ENCODE measurements at regions not wholly inside any gene's neighbourhood (a gene's known extent, or its start where the extent isn't known, plus 50 kb on each side); places are given as distances from the start of the nearest gene placed in this dataset.

DNA sequence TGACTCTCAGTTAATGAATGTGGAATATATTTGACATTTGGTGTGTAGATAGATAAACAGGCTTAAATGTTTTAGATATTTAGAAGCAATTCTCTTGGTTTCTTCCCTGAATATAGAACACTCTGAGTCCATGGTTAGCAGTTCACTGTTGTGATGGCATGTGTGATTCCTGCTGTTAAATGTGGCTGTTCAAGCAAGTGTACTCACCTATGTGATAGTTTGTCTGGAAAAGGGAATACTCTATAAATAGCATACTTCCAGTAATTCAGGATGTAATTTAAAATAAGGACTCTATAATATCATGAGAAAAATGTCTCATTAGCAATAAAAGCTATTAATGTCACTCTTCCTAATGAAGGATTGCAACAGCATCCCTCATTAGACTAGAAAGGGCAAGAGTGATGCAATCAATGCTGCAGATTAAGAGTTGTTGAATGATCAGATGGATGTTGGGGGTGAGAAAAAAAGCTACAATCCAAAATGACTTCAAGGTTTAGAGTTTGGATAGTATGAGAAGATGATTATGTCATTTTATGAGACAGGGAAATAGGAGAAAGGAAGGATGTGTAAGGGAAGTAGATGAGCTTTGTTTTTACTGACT, 201.8 kb upstream of the WDFY3 start:
- Histone ChIP-seq H3K27me3 (ENCODE audit: control insufficient read depth in 2 of 2, insufficient read depth in 2 of 2, low read length in 2 of 2) (no peaks in the 10 kb centered on the region), H4K20me1 (replicated peaks; ENCODE audit: control insufficient read depth, extremely low read depth, insufficient read depth, low read length) (no peaks in the 10 kb centered on the region), H3K4me1 (ENCODE audit: control insufficient read depth, extremely low read depth, insufficient read depth, low read length) (no peaks in the 10 kb centered on the region), H3K79me2 (ENCODE audit: control insufficient read depth, insufficient read depth, low read length) (no peaks in the 10 kb centered on the region), H3K9me1 (replicated peaks; ENCODE audit: control insufficient read depth, extremely low read depth, insufficient read depth, low read length) (no peaks in the 10 kb centered on the region), H3K4me2 (ENCODE audit: insufficient read depth, low read length) (no peak overlapping the region), H3K36me3 (ENCODE audit: control insufficient read depth in 2 of 2, extremely low read depth in 1 of 2, insufficient read depth in 2 of 2, low read length in 2 of 2) (no peaks in the 10 kb centered on the region), H3K4me3 (replicated peaks in 1 of 3; ENCODE audit: insufficient read depth in 1 of 3, low read depth in 1 of 3, low read length in 3 of 3) (no peak overlapping the region), H3K9ac (replicated peaks; ENCODE audit: extremely low read depth, insufficient read depth, low read length) (no peak overlapping the region), H3K27ac (ENCODE audit: insufficient read depth, low read depth, low read length) (no peak overlapping the region), H2AFZ (ENCODE audit: low read depth, low read length) (no peak overlapping the region), H3K9me3 (replicated peaks; ENCODE audit: control insufficient read depth, insufficient read depth, low read length) (no peaks in the 10 kb centered on the region)
- dilution Hi-C loops (cut with MboI; ENCODE audit: extremely low pct_ligation_motif_present, low sequenced_read_pairs): no loop called here
- BruUV-seq (replicated peaks): no TSS peak
- FAIRE-seq (no peak), DNase-seq (ENCODE audit: low read depth, low spot score) (no peak)
- TF ChIP-seq JUN (IDR thresholded peaks at IDR 0.05; ENCODE audit: borderline replicate concordance, insufficient read depth, insufficient read length, low read depth) (no peak), GATA2 (IDR thresholded peaks at IDR 0.05; ENCODE audit: insufficient read depth, insufficient read length, low read depth, low read length) (no peak), CTCF (IDR thresholded peaks at IDR 0.05; ENCODE audit: extremely low read depth in 1 of 2, insufficient read depth in 1 of 2, low read depth in 1 of 2, low read length in 2 of 2) (no peak), FOS (IDR thresholded peaks at IDR 0.05; ENCODE audit: borderline replicate concordance, insufficient read depth, low read length) (no peak), EZH2 (IDR thresholded peaks at IDR 0.05; ENCODE audit: borderline replicate concordance, low read depth, low read length, severe bottlenecking) (no peak), MYC (IDR thresholded peaks at IDR 0.05; ENCODE audit: low read depth, low read length) (no peak), POLR2AphosphoS5 (IDR thresholded peaks at IDR 0.05; ENCODE audit: insufficient read depth, low read depth, low read length) (no peak), POLR2A (IDR thresholded peaks at IDR 0.05; ENCODE audit: low read depth, low read length) (no peak), MAX (IDR thresholded peaks at IDR 0.05; ENCODE audit: insufficient read depth, insufficient read length) (no peak)
- intact Hi-C loops (cut with micrococcal nuclease): no loop called here
- POLR2A ChIA-PET: no interaction called here
- CTCF ChIA-PET: no interaction called here
